Fibroblast of lung (primary cell): ENCODE measurements at regions not wholly inside any gene's neighbourhood (a gene's known extent, or its start where the extent isn't known, plus 50 kb on each side); places are given as distances from the start of the nearest gene placed in this dataset.

Experiments used
- EZH2 ChIP-seq: IDR thresholded peaks from 2 replicates; pipeline ENCODE4 v1.5.1; 2012; ENCODE audit warnings: low read length, control low read depth, mild to moderate bottlenecking; ENCODE audit errors: missing control alignments
- TF ChIP-seq, protein P1 (sequence below), 2 donors: IDR thresholded peaks in 1 of 2; conservative IDR thresholded peaks in 1 of 2; 1 replicate in 1 of 2; 2 replicates in 1 of 2; pipeline ENCODE4 v1.5.1; 2011 to 2012; ENCODE audit warnings: low read length in 2 of 2, control low read depth in 1 of 2, inconsistent platforms in 1 of 2, low read depth in 1 of 2, mild to moderate bottlenecking in 1 of 2

DNA sequence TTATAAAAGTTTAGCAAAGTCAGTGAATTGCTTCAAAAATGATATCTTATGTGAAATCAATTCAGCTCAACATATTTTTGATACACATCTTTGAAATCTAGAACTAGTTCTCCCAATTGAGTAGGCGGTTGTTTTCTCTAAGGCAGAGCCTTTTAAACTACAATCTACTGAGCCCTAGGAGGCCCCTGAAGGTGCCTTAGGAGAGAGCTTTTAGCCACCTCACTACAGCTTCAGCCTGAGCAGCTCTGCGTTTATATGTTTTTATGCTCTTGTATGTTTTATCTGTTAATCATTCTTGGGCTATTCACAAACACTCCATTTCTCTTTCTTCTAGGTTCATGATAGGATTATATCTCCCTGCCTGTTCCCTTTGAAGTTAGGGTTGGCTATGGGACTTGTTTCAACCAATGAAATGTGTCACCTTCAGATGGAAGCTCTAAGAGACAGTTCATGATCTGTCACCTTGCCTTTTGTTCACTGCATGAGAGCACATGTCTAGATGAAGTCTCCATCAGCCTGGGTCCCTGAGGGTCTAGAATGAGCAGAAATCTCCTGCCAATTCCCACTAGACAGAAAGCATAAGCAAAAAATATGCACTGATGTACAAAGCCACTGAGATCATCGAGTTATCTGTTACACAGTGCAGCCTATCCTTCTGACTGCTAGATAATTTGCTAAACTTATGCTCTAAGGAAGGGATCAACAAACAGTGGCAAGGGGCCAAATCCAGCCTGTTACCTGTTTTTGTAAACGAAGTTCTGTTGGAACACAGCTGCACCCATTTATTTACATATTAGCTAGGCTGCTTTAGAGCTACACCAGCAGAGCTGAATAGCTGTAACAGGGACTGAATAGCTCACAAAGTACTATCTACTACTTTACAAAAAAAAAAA is 128.5 kb upstream of the CDK1 start:
- TF ChIP-seq, protein P1, sequence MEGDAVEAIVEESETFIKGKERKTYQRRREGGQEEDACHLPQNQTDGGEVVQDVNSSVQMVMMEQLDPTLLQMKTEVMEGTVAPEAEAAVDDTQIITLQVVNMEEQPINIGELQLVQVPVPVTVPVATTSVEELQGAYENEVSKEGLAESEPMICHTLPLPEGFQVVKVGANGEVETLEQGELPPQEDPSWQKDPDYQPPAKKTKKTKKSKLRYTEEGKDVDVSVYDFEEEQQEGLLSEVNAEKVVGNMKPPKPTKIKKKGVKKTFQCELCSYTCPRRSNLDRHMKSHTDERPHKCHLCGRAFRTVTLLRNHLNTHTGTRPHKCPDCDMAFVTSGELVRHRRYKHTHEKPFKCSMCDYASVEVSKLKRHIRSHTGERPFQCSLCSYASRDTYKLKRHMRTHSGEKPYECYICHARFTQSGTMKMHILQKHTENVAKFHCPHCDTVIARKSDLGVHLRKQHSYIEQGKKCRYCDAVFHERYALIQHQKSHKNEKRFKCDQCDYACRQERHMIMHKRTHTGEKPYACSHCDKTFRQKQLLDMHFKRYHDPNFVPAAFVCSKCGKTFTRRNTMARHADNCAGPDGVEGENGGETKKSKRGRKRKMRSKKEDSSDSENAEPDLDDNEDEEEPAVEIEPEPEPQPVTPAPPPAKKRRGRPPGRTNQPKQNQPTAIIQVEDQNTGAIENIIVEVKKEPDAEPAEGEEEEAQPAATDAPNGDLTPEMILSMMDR (conservative IDR thresholded peaks at IDR 0.05 in 1 of 2, IDR thresholded peaks at IDR 0.05 in 1 of 2; ENCODE audit: low read depth in 1 of 2, low read length in 2 of 2) = no peak
- no peak for TF ChIP-seq EZH2
